Stimulated activated CD4-positive, alpha-beta T cell treated with anti-CD3 and anti-CD28 coated beads, TNF-alpha, amount 100 ng/mL, for 48 hours (primary cell): ENCODE measurements at regions not wholly inside any gene's neighbourhood (a gene's known extent, or its start where the extent isn't known, plus 50 kb on each side); places are given as distances from the start of the nearest gene placed in this dataset.
"Not testable (repeated sequence)": the region's sequence is repeated elsewhere in the genome, so short reads cannot be mapped to it uniquely, and the experiment has no call there.

Source experiments
- DNase-seq, 3 donors: peaks; one replicate each; pipeline ENCODE4 v3.0.0-alpha.2; 2020; ENCODE audit warnings: low read depth in 3 of 3

- not testable (repeated sequence) for DNase-seq
Measured at GRCh38 chr16:33583702-33584101, 124.3 kb downstream of the TP53TG3F start.

- not testable (repeated sequence) for DNase-seq
Measured at GRCh38 chr16:33588589-33588988, 129.2 kb downstream of the TP53TG3F start.

GRCh38 chr16:33593344-33593743 is 133.9 kb downstream of the TP53TG3F start:
- DNase-seq, result not testable (repeated sequence)

GRCh38 chr16:33595074-33595473 is 135.7 kb downstream of the TP53TG3F start:
- not testable (repeated sequence) for DNase-seq

- DNase-seq, result not testable (repeated sequence)
Measured at GRCh38 chr16:33601029-33601428, 141.6 kb downstream of the TP53TG3F start.

- DNase-seq, result not testable (repeated sequence)
Measured at GRCh38 chr16:33623535-33624077, 164.2 kb downstream of the TP53TG3F start.

GRCh38 chr16:33628895-33629294 is 169.5 kb downstream of the TP53TG3F start:
- DNase-seq, result not testable (repeated sequence)

GRCh38 chr16:33631713-33632112 is 172.3 kb downstream of the TP53TG3F start:
- not testable (repeated sequence) for DNase-seq

- DNase-seq, result not testable (repeated sequence)
Measured at GRCh38 chr16:33634057-33634456, 174.6 kb downstream of the TP53TG3F start.

- DNase-seq, result not testable (repeated sequence)
Measured at GRCh38 chr16:33636760-33637159, 177.3 kb downstream of the TP53TG3F start.

- DNase-seq, result not testable (repeated sequence)
Measured at GRCh38 chr16:33643270-33643669, 183.9 kb downstream of the TP53TG3F start.

GRCh38 chr16:33643698-33644381 is 184.4 kb downstream of the TP53TG3F start:
- not testable (repeated sequence) for DNase-seq

- not testable (repeated sequence) for DNase-seq
Measured at GRCh38 chr16:33646386-33646785, 187.0 kb downstream of the TP53TG3F start.

- DNase-seq, result not testable (repeated sequence)
Measured at GRCh38 chr16:33655756-33656155, 196.3 kb downstream of the TP53TG3F start.

GRCh38 chr16:33656394-33656793 is 197.0 kb downstream of the TP53TG3F start:
- not testable (repeated sequence) for DNase-seq

- not testable (repeated sequence) for DNase-seq
Measured at GRCh38 chr16:33657717-33658116, 198.3 kb downstream of the TP53TG3F start.

- not testable (repeated sequence) for DNase-seq
Measured at GRCh38 chr16:33680791-33681190, 221.4 kb downstream of the TP53TG3F start.

- DNase-seq, result not testable (repeated sequence)
Measured at GRCh38 chr16:33700320-33700719, 240.9 kb downstream of the TP53TG3F start.

GRCh38 chr16:33706845-33707590 is 247.6 kb downstream of the TP53TG3F start:
- DNase-seq, result not testable (repeated sequence)

- not testable (repeated sequence) for DNase-seq
Measured at GRCh38 chr16:33707591-33707934, 248.2 kb downstream of the TP53TG3F start.

- DNase-seq, result not testable (repeated sequence)
Measured at GRCh38 chr16:33709856-33710695, 250.7 kb downstream of the TP53TG3F start.

- DNase-seq, result not testable (repeated sequence)
Measured at GRCh38 chr16:33710696-33711087, 251.3 kb downstream of the TP53TG3F start.
